Neural progenitor cell (in vitro differentiated cells): ENCODE measurements at regions not wholly inside any gene's neighbourhood (a gene's known extent, or its start where the extent isn't known, plus 50 kb on each side); places are given as distances from the start of the nearest gene placed in this dataset.

Experiments
- DNase-seq: peaks from one replicate; pipeline ENCODE4 v3.0.0-alpha.2; 2016; ENCODE audit warnings: low spot score
- H2AFZ ChIP-seq: fragments of 200-600 bp; sonication (generic); replicated peaks from 2 replicates; pipeline ENCODE4 v1.6.1; 2016; ENCODE audit warnings: antibody characterized with exemption
- H3F3A ChIP-seq: fragments of 200-600 bp; sonication (generic); 2 replicates; pipeline ENCODE4 v1.6.1; 2016; ENCODE audit warnings: antibody characterized with exemption, low read depth
- H3K27ac ChIP-seq: fragments of 200-600 bp; sonication (generic); 2 replicates; pipeline ENCODE4 v1.5.1; 2016; ENCODE audit warnings: mild to moderate bottlenecking
- H3K27me3 ChIP-seq: fragments of 200-600 bp; sonication (generic); 2 replicates; pipeline ENCODE4 v1.6.1; 2016; ENCODE audit warnings: mild to moderate bottlenecking, moderate library complexity
- H3K36me3 ChIP-seq: fragments of 200-600 bp; sonication (generic); 2 replicates; pipeline ENCODE4 v1.5.1; 2016
- H3K4me1 ChIP-seq: fragments of 200-600 bp; sonication (generic); 2 replicates; pipeline ENCODE4 v1.6.1; 2016; ENCODE audit warnings: mixed run types
- H3K4me2 ChIP-seq: fragments of 200-600 bp; sonication (generic); 2 replicates; pipeline ENCODE4 v1.6.1; 2016
- H3K4me3 ChIP-seq: fragments of 200-600 bp; sonication (generic); 2 replicates; pipeline ENCODE4 v1.5.1; 2016
- H3K79me2 ChIP-seq: fragments of 200-600 bp; sonication (generic); 2 replicates; pipeline ENCODE4 v1.6.1; 2016; ENCODE audit warnings: low read depth
- H3K9ac ChIP-seq: fragments of 200-600 bp; sonication (generic); 2 replicates; pipeline ENCODE4 v1.6.1; 2016
- H3K9me3 ChIP-seq: fragments of 200-600 bp; sonication (generic); 2 replicates; pipeline ENCODE4 v1.5.1; 2016; ENCODE audit warnings: low read depth
- H4K20me1 ChIP-seq: fragments of 200-600 bp; sonication (generic); 2 replicates; pipeline ENCODE4 v1.6.1; 2016; ENCODE audit warnings: low read depth
- H3K27ac Mint-ChIP-seq: 3 replicates; pipeline ENCODE4 v1.8.0; 2021; ENCODE audit warnings: mixed read lengths
- H3K27me3 Mint-ChIP-seq: 2 replicates; pipeline ENCODE4 v1.8.0; 2022; ENCODE audit warnings: low read depth, mild to moderate bottlenecking, inconsistent platforms, moderate library complexity, mixed read lengths; ENCODE audit not compliant: insufficient read depth
- H3K36me3 Mint-ChIP-seq: 3 replicates; pipeline ENCODE4 v1.8.0; 2021; ENCODE audit warnings: mixed read lengths
- H3K4me1 Mint-ChIP-seq: 3 replicates; pipeline ENCODE4 v1.8.0; 2021; ENCODE audit warnings: mixed read lengths
- H3K4me3 Mint-ChIP-seq: 3 replicates; pipeline ENCODE4 v1.8.0; 2021; ENCODE audit warnings: mild to moderate bottlenecking, moderate library complexity, mixed read lengths
- H3K9me3 Mint-ChIP-seq: 3 replicates; pipeline ENCODE4 v1.8.0; 2020; ENCODE audit warnings: mixed read lengths
- EZH2 ChIP-seq: fragments of 200-600 bp; sonication (generic); IDR thresholded peaks from 2 replicates; pipeline ENCODE4 v1.6.1; 2017; ENCODE audit warnings: antibody characterized with exemption, mild to moderate bottlenecking, moderate library complexity
- EZH2phosphoT487 ChIP-seq: fragments of 200-600 bp; sonication (generic); IDR thresholded peaks from 2 replicates; pipeline ENCODE4 v1.6.1; 2017; ENCODE audit warnings: antibody characterized with exemption
- TF ChIP-seq, protein P1 (sequence below): fragments of 200-600 bp; sonication (generic); IDR thresholded peaks from 2 replicates; pipeline ENCODE4 v1.5.1; 2017; ENCODE audit warnings: antibody characterized with exemption, mild to moderate bottlenecking

DNA sequence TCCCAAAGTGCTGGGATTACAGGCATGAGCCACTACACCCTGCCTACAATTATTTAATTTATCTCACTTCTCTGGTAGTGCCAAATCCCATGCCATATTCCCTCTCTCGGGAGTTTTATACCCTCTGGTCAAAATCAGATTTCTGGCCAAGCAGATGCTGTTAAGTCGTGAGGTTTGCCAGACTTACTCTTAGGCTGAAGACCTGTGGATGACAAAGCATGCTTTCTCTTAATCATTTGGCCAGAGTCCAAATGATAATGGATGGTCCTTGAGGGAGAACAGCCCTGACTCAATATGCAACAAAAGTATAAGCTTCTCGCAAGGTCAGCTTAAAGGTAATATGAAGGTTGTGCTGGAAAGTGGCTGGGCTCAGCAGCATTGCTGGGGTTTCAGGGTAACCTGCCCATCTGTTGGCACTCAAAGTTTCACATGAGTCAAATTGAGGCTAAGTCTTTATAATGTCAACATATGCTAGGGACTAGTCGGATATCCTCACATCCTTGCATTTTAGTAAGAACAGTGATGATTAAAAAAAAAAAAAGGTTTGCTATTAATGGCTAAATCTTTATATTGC lies 280.1 kb downstream of the KIF4B start:
- no peak overlapping the region for H3K27ac ChIP-seq
- H3K36me3 ChIP-seq: no peaks in the 10 kb centered on the region
- H3K36me3 Mint-ChIP-seq: no peaks in the 10 kb centered on the region
- DNase-seq: no peak
- TF ChIP-seq, protein P1, sequence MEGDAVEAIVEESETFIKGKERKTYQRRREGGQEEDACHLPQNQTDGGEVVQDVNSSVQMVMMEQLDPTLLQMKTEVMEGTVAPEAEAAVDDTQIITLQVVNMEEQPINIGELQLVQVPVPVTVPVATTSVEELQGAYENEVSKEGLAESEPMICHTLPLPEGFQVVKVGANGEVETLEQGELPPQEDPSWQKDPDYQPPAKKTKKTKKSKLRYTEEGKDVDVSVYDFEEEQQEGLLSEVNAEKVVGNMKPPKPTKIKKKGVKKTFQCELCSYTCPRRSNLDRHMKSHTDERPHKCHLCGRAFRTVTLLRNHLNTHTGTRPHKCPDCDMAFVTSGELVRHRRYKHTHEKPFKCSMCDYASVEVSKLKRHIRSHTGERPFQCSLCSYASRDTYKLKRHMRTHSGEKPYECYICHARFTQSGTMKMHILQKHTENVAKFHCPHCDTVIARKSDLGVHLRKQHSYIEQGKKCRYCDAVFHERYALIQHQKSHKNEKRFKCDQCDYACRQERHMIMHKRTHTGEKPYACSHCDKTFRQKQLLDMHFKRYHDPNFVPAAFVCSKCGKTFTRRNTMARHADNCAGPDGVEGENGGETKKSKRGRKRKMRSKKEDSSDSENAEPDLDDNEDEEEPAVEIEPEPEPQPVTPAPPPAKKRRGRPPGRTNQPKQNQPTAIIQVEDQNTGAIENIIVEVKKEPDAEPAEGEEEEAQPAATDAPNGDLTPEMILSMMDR: no peak
- no peak for TF ChIP-seq EZH2phosphoT487
- TF ChIP-seq EZH2: no peak
- no peaks in the 10 kb centered on the region for H3K9me3 Mint-ChIP-seq
- no peak overlapping the region for H2AFZ ChIP-seq
- no peaks in the 10 kb centered on the region for H3K79me2 ChIP-seq
- no peak overlapping the region for H3K27ac Mint-ChIP-seq
- H3K4me3 ChIP-seq: no peak overlapping the region
- H3K9me3 ChIP-seq: no peaks in the 10 kb centered on the region
- no peaks in the 10 kb centered on the region for H3K27me3 ChIP-seq
- H3K27me3 Mint-ChIP-seq: no peaks in the 10 kb centered on the region
- H3K9ac ChIP-seq: no peak overlapping the region
- no peak overlapping the region for H3K4me3 Mint-ChIP-seq
- H3K4me1 ChIP-seq: no peaks in the 10 kb centered on the region
- no peaks in the 10 kb centered on the region for H3F3A ChIP-seq
- H4K20me1 ChIP-seq: no peaks in the 10 kb centered on the region
- H3K4me2 ChIP-seq: no peak overlapping the region
- H3K4me1 Mint-ChIP-seq: peaks cover 12% of the 10 kb centered on the region

- no peaks in the 10 kb centered on the region for H3K27me3 Mint-ChIP-seq
- TF ChIP-seq, protein P1: no peak
- TF ChIP-seq EZH2: no peak
- TF ChIP-seq EZH2phosphoT487: no peak
- Histone ChIP-seq H2AFZ (no peak overlapping the region), H3K36me3 (no peaks in the 10 kb centered on the region), H3K9me3 (no peaks in the 10 kb centered on the region), H3K79me2 (no peaks in the 10 kb centered on the region), H3K27me3 (no peaks in the 10 kb centered on the region), H4K20me1 (no peaks in the 10 kb centered on the region), H3F3A (no peaks in the 10 kb centered on the region), H3K27ac (no peak overlapping the region), H3K4me1 (no peaks in the 10 kb centered on the region), H3K9ac (no peak overlapping the region), H3K4me3 (no peak overlapping the region), H3K4me2 (no peak overlapping the region)
- H3K4me3 Mint-ChIP-seq: no peak overlapping the region
- H3K36me3 Mint-ChIP-seq: no peaks in the 10 kb centered on the region
- DNase-seq: no peak
- H3K27ac Mint-ChIP-seq: no peak overlapping the region
- H3K4me1 Mint-ChIP-seq: peaks cover 12% of the 10 kb centered on the region
- no peaks in the 10 kb centered on the region for H3K9me3 Mint-ChIP-seq
Observed at GRCh38 chr5:155295111-155295510, 281.6 kb downstream of the KIF4B start.

GRCh38 chr5:155299386-155300005 lies 285.9 kb downstream of the KIF4B start:
- Histone ChIP-seq H3K9me3 (no peaks in the 10 kb centered on the region), H3K27me3 (no peaks in the 10 kb centered on the region), H3K79me2 (no peaks in the 10 kb centered on the region), H3F3A (no peaks in the 10 kb centered on the region), H2AFZ (no peak overlapping the region), H3K4me3 (no peak overlapping the region), H3K9ac (no peak overlapping the region), H3K4me2 (no peak overlapping the region), H3K4me1 (no peaks in the 10 kb centered on the region), H3K36me3 (no peaks in the 10 kb centered on the region), H3K27ac (no peak overlapping the region), H4K20me1 (no peaks in the 10 kb centered on the region)
- no peaks in the 10 kb centered on the region for H3K27me3 Mint-ChIP-seq
- no peaks in the 10 kb centered on the region for H3K9me3 Mint-ChIP-seq
- H3K4me1 Mint-ChIP-seq: no peaks in the 10 kb centered on the region
- no peak overlapping the region for H3K27ac Mint-ChIP-seq
- DNase-seq: no peak
- H3K4me3 Mint-ChIP-seq: no peak overlapping the region
- H3K36me3 Mint-ChIP-seq: no peaks in the 10 kb centered on the region
- TF ChIP-seq EZH2 (no peak), EZH2phosphoT487 (no peak)
- TF ChIP-seq, protein P1: no peak
